ENCODE measurements at regions not wholly inside any gene's neighbourhood (a gene's known extent, or its start where the extent isn't known, plus 50 kb on each side); places are given as distances from the start of the nearest gene placed in this dataset.

DNA sequence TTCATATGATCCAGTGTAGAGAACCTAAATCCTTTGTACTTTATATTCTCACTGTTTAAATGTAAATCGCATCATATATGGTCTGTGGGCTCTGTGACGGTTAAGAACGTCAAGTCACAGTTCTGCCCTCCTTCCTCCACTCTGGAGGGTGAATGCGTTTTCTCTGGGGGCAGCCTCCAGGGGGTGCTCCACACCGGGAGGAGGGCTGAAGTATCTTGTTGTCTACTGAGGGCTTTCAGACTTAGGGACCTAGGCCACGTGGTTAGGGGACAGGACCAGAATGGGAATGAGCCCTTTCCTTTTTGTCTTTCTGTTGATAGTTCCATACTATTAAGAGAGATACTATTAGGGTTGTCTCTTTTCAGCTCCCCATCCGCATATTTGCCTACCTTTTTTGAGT is 504.9 kb downstream of the FGF9 start:
- H3K4me1 ChIP-seq = no peaks in the 10 kb centered on the region
- DNase-seq = no peak
- 89 to 91% methylated on average over 7 of the region's 7 CpGs for WGBS, 2 donors
- TF ChIP-seq, protein P1, sequence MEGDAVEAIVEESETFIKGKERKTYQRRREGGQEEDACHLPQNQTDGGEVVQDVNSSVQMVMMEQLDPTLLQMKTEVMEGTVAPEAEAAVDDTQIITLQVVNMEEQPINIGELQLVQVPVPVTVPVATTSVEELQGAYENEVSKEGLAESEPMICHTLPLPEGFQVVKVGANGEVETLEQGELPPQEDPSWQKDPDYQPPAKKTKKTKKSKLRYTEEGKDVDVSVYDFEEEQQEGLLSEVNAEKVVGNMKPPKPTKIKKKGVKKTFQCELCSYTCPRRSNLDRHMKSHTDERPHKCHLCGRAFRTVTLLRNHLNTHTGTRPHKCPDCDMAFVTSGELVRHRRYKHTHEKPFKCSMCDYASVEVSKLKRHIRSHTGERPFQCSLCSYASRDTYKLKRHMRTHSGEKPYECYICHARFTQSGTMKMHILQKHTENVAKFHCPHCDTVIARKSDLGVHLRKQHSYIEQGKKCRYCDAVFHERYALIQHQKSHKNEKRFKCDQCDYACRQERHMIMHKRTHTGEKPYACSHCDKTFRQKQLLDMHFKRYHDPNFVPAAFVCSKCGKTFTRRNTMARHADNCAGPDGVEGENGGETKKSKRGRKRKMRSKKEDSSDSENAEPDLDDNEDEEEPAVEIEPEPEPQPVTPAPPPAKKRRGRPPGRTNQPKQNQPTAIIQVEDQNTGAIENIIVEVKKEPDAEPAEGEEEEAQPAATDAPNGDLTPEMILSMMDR (IDR thresholded peaks at IDR 0.05) = no peak
- no peak for TF ChIP-seq POLR2A (IDR thresholded peaks at IDR 0.05)
- H3K4me3 ChIP-seq = no peak overlapping the region
- no peaks in the 10 kb centered on the region for H3K9me3 ChIP-seq
- no peaks in the 10 kb centered on the region for H3K27me3 ChIP-seq
- intact Hi-C loops (cut with DNase I; ENCODE audit: low total_unique reads) = no loop called here
- peak overlapping the region in 1 of 2 donors; percentile 13 for H3K27ac ChIP-seq
- H3K36me3 ChIP-seq (ENCODE audit: low read depth, missing control alignments) = no peaks in the 10 kb centered on the region

DNA sequence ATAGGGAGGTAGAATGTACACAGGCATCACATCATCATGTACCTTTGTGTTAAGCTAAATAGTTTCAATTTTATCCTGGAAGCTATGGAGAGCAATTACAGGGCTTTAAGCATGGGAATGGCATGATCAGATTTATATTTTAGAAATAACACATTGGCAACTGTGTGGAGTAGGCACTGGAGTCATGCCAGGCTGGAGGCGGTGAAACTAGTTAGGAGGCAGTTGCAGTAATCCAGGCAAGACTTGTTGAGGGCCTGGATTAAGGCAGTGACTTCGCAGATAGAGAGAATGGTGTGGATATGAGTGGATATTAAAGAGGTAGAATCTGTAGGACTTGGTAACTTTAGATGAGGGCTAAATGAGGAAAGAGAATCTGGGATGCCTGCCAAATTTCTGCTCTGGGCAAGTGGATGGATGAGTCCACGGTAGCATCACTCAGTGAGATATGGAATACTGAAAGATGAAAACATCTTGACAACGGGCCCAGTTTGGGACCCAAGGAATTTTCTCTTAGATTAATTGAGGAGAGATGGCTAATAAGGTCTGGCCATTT is 506.2 kb downstream of the FGF9 start:
- Histone ChIP-seq H3K36me3 (ENCODE audit: low read depth, missing control alignments) (no peaks in the 10 kb centered on the region), H3K27me3 (no peaks in the 10 kb centered on the region), H3K4me3 (no peak overlapping the region), H3K4me1 (no peaks in the 10 kb centered on the region), H3K27ac (no peak overlapping the region), H3K9me3 (no peaks in the 10 kb centered on the region)
- TF ChIP-seq, protein P1 (IDR thresholded peaks at IDR 0.05) = no peak
- TF ChIP-seq POLR2A (IDR thresholded peaks at IDR 0.05) = no peak
- intact Hi-C loops (cut with DNase I; ENCODE audit: low total_unique reads) = no loop called here
- 87% methylated on average over 4 of the region's 4 CpGs for WGBS, 2 donors
- DNase-seq = no peak

DNA sequence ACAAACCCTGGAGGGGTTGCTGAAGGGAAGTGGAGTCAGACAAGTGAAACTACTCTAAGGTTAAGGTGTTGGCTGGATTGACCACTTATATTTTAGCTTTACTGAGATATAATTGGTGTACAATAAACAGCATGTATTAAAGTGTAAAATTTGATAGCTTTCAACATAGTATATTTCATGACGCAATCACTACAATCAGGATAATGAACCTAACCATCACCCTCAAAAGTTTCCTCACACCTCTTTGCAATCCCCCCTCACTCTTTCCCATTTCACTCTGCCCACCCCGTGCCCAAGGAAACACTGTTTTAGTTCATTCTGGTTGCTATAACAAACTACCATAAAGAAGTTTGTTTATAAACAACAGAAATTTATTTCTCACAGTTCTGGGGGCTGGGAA is 508.0 kb downstream of the FGF9 start:
- intact Hi-C loops (cut with DNase I; ENCODE audit: low total_unique reads) = no loop called here
- no peak overlapping the region for H3K4me3 ChIP-seq
- TF ChIP-seq POLR2A (IDR thresholded peaks at IDR 0.05) = no peak
- TF ChIP-seq, protein P1 (IDR thresholded peaks at IDR 0.05) = no peak
- no peaks in the 10 kb centered on the region for H3K27me3 ChIP-seq
- DNase-seq = no peak
- no peaks in the 10 kb centered on the region for H3K4me1 ChIP-seq
- 92 to 96% methylated on average over 2 of the region's 2 CpGs for WGBS, 2 donors
- no peak overlapping the region for H3K27ac ChIP-seq
- no peaks in the 10 kb centered on the region for H3K36me3 ChIP-seq (ENCODE audit: low read depth, missing control alignments)
- no peaks in the 10 kb centered on the region for H3K9me3 ChIP-seq

DNA sequence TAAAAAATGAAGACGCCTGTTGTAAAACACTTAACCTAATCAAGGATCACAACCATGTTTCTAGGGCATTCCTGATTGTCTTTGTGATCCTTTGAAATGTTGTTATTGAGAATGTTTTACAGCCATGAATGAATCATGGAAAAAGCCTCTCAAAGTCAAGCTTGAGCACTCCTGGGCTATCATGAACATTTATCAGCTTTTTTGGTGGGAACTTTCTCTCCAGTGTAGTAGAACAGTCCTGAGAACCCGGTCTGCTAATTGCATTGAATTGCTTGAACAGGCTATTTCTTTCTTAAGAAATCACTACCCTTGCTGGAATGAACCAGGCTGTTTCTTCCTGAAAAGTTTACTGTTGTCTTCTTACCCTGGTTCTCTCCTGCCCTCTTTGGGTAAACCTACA is 516.5 kb downstream of the FGF9 start:
- no peak overlapping the region for H3K4me3 ChIP-seq
- TF ChIP-seq, protein P1 (IDR thresholded peaks at IDR 0.05) = no peak
- H3K27me3 ChIP-seq = no peaks in the 10 kb centered on the region
- DNase-seq = no peak
- H3K27ac ChIP-seq = no peak overlapping the region
- WGBS, 2 donors = 45 to 55% methylated on average over 2 of the region's 2 CpGs
- no peaks in the 10 kb centered on the region for H3K9me3 ChIP-seq
- no peaks in the 10 kb centered on the region for H3K36me3 ChIP-seq (ENCODE audit: low read depth, missing control alignments)
- no peaks in the 10 kb centered on the region for H3K4me1 ChIP-seq
- intact Hi-C loops (cut with DNase I; ENCODE audit: low total_unique reads) = no loop called here

Measured in testis (tissue), 2 donors.